ENCODE measurements at regions not wholly inside any gene's neighbourhood (a gene's known extent, or its start where the extent isn't known, plus 50 kb on each side); places are given as distances from the start of the nearest gene placed in this dataset.

DNA sequence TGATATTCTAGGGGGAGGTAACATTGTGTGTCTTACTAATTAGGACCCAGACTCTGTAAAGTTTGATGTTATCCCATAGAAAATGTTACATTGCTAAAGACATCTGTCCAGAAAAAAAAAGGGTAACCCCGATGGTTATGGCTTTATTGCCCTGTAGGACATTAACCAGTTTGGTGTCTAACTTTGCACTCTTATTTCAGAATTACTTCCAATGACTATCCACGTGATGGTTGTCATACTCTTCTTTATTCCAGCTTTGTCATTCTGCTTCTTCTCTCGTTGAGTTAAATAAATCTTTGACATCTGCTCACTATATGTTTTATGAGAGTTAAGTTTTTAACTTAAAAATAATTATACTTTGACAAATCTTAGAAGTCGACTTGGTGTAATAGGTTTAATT, 180.4 kb upstream of the ANKRD55 start:
- TF ChIP-seq YY1 (IDR thresholded peaks at IDR 0.05; ENCODE audit: insufficient read depth, insufficient read length) (no peak), ZNF274 (IDR thresholded peaks at IDR 0.05; ENCODE audit: low read depth, low read length) (no peak)

Measured in NT2/D1 (cell line).